A673 (cell line): ENCODE measurements at regions not wholly inside any gene's neighbourhood (a gene's known extent, or its start where the extent isn't known, plus 50 kb on each side); places are given as distances from the start of the nearest gene placed in this dataset.

Experiments used
- CTCF ChIP-seq: fragments of 300-800, 200-600 bp; sonication (generic); conservative IDR thresholded peaks from 2 replicates; pipeline ENCODE4 v1.5.1; 2017; ENCODE audit warnings: low read depth, mild to moderate bottlenecking, antibody characterized with exemption, low read length, moderate library complexity, mixed read lengths
- EZH2 ChIP-seq: fragments of 200-600 bp; sonication (generic); IDR thresholded peaks from 2 replicates; pipeline ENCODE4 v1.6.1; 2017; ENCODE audit warnings: borderline replicate concordance, low read depth, mild to moderate bottlenecking, mixed read lengths, antibody characterized with exemption, low read length; ENCODE audit not compliant: poor library complexity, severe bottlenecking

DNA sequence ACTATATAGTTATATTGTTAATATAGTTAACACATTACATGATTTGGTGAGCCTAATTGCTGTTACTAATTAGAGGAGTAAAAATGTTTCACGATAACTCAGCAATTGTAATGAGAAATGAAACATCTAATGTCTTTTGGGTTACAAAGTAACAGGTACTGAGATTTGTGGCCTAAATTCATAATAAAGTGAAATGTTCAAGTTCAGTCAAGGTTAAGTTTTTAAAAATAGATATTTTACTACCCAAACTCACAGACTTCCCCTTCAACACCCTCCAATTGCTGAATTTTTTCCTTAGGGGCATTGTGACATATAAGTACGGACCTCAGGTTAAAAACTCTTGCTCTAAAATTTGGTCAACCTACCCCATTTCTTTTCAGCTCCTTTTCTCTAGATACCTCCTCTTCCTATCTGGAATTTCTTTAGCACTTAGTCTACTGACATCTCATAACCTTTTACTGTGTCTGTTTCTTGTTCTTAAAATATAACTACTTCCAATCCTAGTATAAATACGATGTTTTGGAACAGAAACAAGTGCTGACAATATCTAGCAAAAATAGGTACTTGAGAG lies 112.3 kb upstream of the PRSS16 start:
- no peak for TF ChIP-seq CTCF
- no peak for TF ChIP-seq EZH2
